Stimulated activated effector memory CD8-positive, alpha-beta T cell treated with anti-CD3 and anti-CD28 coated beads, Interleukin-12 subunit alpha, Interleukin-12 subunit beta, amount 100 ng/mL, for 72 hours (primary cell): ENCODE measurements at regions not wholly inside any gene's neighbourhood (a gene's known extent, or its start where the extent isn't known, plus 50 kb on each side); places are given as distances from the start of the nearest gene placed in this dataset.

Experiments
- ATAC-seq: fragments of 150-1000 bp; cut with Tn5 transposase; 2 replicates; pipeline ENCODE4 v1.10.0; 2021
- DNase-seq, 2 donors: peaks; one replicate each; pipeline ENCODE4 v3.0.0; 2021 to 2022; ENCODE audit warnings: low spot score in 2 of 2
- H3K27ac Mint-ChIP-seq: one replicate; pipeline ENCODE4 v1.8.0; 2022; ENCODE audit warnings: mild to moderate bottlenecking, mixed read lengths
- H3K36me3 Mint-ChIP-seq: one replicate; pipeline ENCODE4 v1.8.0; 2022; ENCODE audit warnings: mild to moderate bottlenecking, mixed read lengths
- H3K4me1 Mint-ChIP-seq: one replicate; pipeline ENCODE4 v1.8.0; 2022; ENCODE audit warnings: mixed read lengths
- H3K4me3 Mint-ChIP-seq: one replicate; pipeline ENCODE4 v1.8.0; 2022; ENCODE audit warnings: mild to moderate bottlenecking, mixed read lengths
- H3K9me3 Mint-ChIP-seq: one replicate; pipeline ENCODE4 v1.8.0; 2022; ENCODE audit warnings: mixed read lengths

GRCh38 chr13:70448820-70449219 is 340.6 kb upstream of the KLHL1 start:
- DNase-seq (no peak), ATAC-seq (no peak)
- H3K4me3 Mint-ChIP-seq: no peak overlapping the region
- H3K9me3 Mint-ChIP-seq: peaks cover 23% of the 10 kb centered on the region
- no peaks in the 10 kb centered on the region for H3K4me1 Mint-ChIP-seq
- H3K27ac Mint-ChIP-seq: no peak overlapping the region
- H3K36me3 Mint-ChIP-seq: no peaks in the 10 kb centered on the region

DNA sequence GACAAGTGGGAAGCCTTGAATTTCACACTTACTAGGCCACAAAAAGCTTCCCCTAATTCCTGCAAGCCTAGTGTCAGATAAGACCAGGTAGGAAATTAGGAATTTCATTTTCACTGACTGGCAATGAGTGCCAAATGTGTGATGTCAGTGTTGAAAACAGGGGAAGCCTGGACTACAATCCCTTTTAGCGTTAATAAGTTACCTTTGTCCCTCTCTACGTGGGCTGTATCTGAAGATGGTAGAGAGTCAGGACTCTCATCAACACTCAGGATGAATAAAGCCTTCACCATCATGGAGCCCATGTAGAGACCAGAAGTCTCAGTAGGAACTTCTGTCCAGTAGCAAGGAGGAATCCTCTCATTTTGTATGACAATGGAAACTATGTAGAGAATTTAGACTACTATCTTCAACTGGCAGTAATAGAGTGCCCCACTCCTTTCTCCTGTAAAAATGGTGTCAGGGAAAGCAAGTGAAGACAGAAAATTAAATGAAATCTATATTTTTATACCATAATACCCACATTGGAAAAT is 324.1 kb upstream of the KLHL1 start:
- Mint-ChIP-seq H3K9me3 (peaks cover 13% of the 10 kb centered on the region), H3K4me3 (no peak overlapping the region), H3K27ac (no peak overlapping the region), H3K4me1 (no peaks in the 10 kb centered on the region), H3K36me3 (no peaks in the 10 kb centered on the region)
- DNase-seq (no peak), ATAC-seq (no peak)

GRCh38 chr13:70430256-70430655 is 322.0 kb upstream of the KLHL1 start:
- H3K27ac Mint-ChIP-seq: no peak overlapping the region
- H3K36me3 Mint-ChIP-seq: no peaks in the 10 kb centered on the region
- peaks cover 9% of the 10 kb centered on the region for H3K9me3 Mint-ChIP-seq
- no peak for DNase-seq
- no peaks in the 10 kb centered on the region for H3K4me1 Mint-ChIP-seq
- no peak overlapping the region for H3K4me3 Mint-ChIP-seq
- ATAC-seq: no peak

DNA sequence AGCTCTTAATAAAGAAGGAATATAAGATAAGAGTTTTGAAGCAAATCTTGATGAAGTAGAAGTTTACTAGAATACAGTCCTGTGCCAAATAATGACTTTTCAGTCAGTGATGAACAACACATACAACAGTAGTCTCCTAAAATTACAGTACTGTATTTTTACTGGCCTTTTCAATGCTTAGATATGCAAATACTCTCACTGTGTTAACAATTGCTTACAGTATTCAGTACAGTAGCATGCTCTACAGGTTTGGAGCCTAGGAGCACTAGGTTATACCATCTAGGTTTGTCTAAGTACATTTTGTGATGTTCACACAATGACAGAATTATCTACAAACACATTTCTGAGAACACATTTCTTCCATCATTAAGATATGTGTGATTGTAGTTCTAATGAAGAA is 316.7 kb upstream of the KLHL1 start:
- no peak overlapping the region for H3K4me3 Mint-ChIP-seq
- no peak overlapping the region for H3K27ac Mint-ChIP-seq
- H3K36me3 Mint-ChIP-seq: no peaks in the 10 kb centered on the region
- H3K4me1 Mint-ChIP-seq: no peaks in the 10 kb centered on the region
- ATAC-seq (no peak), DNase-seq (no peak)
- peaks cover 7% of the 10 kb centered on the region for H3K9me3 Mint-ChIP-seq

- no peaks in the 10 kb centered on the region for H3K36me3 Mint-ChIP-seq
- DNase-seq: no peak
- ATAC-seq: no peak
- no peak overlapping the region for H3K27ac Mint-ChIP-seq
- peaks cover 8% of the 10 kb centered on the region for H3K9me3 Mint-ChIP-seq
- H3K4me3 Mint-ChIP-seq: no peak overlapping the region
- H3K4me1 Mint-ChIP-seq: no peaks in the 10 kb centered on the region
These were observed 316.2 kb upstream of the KLHL1 start for GRCh38 chr13:70424428-70424827.

DNA sequence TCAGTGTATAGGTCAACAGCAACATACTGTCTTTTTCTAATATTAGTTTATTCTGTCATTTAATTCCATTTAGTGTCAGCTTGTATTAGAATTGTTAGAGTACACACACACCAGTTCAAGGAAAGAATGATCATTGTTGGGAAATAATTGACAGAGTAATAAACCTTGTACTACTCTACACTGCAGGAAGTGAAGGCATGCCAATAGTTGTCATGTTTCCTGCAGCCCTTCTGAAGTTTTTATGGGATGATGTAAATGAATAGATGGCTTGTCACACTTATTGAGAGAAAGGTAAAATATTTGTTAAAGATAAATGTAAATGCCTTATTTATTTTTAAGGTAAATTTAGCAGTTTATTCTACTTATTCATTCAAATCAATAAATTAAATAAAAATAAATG is 306.9 kb upstream of the KLHL1 start:
- Mint-ChIP-seq H3K4me1 (no peaks in the 10 kb centered on the region), H3K27ac (no peak overlapping the region), H3K36me3 (no peaks in the 10 kb centered on the region), H3K4me3 (no peak overlapping the region), H3K9me3 (peaks cover 21% of the 10 kb centered on the region)
- DNase-seq (no peak), ATAC-seq (no peak)

- Mint-ChIP-seq H3K27ac (no peak overlapping the region), H3K36me3 (no peaks in the 10 kb centered on the region), H3K4me1 (no peaks in the 10 kb centered on the region), H3K9me3 (peaks cover 17% of the 10 kb centered on the region), H3K4me3 (no peak overlapping the region)
- DNase-seq (no peak), ATAC-seq (no peak)
These were observed 300.6 kb upstream of the KLHL1 start for GRCh38 chr13:70408865-70409264.

DNA sequence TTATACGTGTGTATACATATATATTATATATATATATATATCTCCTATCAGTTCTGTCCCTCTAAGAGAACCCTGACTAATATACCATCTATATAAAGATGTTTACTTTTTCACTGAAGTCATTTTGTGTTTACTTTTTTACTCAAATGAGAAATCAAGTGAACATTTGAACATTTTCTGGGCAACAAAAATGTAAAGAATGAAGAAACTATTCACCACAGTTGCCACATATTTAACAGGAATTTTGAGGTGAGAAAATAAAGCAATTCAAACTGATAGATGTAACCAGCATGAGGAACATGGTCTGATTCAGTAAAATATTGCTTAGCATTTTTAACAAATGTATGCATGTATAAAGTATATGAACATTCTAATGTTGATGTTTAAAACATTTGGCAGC is 299.2 kb upstream of the KLHL1 start:
- no peaks in the 10 kb centered on the region for H3K4me1 Mint-ChIP-seq
- ATAC-seq (no peak), DNase-seq (no peak)
- H3K4me3 Mint-ChIP-seq: no peak overlapping the region
- no peaks in the 10 kb centered on the region for H3K36me3 Mint-ChIP-seq
- no peak overlapping the region for H3K27ac Mint-ChIP-seq
- H3K9me3 Mint-ChIP-seq: peaks cover 13% of the 10 kb centered on the region

DNA sequence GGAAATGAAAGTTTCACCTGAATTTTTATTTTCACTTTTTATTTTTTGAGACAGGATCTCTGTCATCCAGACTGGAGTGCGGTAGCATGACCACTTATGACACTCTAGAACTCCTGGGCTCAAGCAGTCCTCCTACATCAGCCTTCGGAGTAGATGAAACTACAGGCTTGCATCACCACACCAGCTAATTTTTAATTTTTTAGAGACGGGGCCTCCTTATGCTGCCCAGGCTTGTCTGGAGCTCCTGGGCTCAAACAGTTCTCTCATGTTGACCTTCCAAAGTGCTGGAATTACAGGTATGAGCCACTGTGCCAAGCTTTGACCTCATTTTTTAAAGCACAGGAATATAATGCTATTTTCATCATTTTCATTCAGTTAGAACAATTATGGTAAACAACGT is 297.0 kb upstream of the KLHL1 start:
- Mint-ChIP-seq H3K4me1 (no peaks in the 10 kb centered on the region), H3K27ac (no peak overlapping the region)

GRCh38 chr13:70394031-70394548 is 285.8 kb upstream of the KLHL1 start:
- Mint-ChIP-seq H3K4me3 (no peak overlapping the region), H3K4me1 (no peaks in the 10 kb centered on the region), H3K9me3 (peaks cover 19% of the 10 kb centered on the region), H3K36me3 (no peaks in the 10 kb centered on the region), H3K27ac (no peak overlapping the region)
- DNase-seq: no peak
- no peak for ATAC-seq

More for the DNA sequence above, 297.0 kb upstream of the KLHL1 start:
- ATAC-seq: no peak
- H3K4me3 Mint-ChIP-seq: no peak overlapping the region
- no peak for DNase-seq
- no peaks in the 10 kb centered on the region for H3K36me3 Mint-ChIP-seq
- peaks cover 9% of the 10 kb centered on the region for H3K9me3 Mint-ChIP-seq

DNA sequence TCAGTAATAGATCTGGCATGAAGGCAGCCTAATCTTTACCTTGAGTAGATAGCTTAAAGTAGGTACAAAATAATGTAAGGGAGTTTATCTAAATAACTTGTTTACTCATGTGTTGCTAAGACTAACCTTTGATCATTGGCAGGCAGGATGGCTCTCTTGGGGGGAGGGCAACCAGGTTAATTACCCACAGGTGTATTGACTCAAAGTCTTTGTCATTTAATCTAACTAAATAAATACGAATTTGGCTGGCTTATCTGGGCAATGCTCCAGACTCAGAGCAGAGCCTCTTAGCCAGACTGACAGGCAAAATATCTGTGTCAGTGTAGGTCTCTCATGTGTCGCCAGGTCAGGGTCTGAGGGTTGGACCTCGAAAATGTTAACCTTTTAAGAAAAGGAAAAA is 283.4 kb upstream of the KLHL1 start:
- DNase-seq (no peak), ATAC-seq (no peak)
- Mint-ChIP-seq H3K9me3 (peaks cover 11% of the 10 kb centered on the region), H3K36me3 (no peaks in the 10 kb centered on the region), H3K4me3 (no peak overlapping the region), H3K4me1 (no peaks in the 10 kb centered on the region), H3K27ac (no peak overlapping the region)

DNA sequence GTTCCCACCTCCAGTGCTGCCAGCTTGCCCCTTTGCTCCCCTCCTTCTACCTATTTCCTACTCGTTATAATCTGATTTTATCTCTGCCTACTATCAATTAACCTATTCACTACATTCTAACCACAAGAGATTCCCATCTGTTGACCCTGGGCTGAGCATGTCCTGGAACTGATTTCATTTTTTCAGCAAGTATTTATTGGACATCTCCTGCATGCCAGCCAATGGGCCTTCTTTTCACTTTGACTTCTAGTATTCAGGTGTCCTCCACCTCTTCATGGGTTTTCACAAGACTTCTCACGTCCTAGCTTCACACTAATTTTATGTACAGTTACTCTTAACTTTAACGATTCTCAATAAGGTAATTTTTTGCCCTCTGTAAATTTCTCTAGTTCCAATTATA is 282.7 kb upstream of the KLHL1 start:
- no peaks in the 10 kb centered on the region for H3K4me1 Mint-ChIP-seq
- H3K27ac Mint-ChIP-seq: no peak overlapping the region
- no peak for ATAC-seq
- H3K4me3 Mint-ChIP-seq: no peak overlapping the region
- peaks cover 11% of the 10 kb centered on the region for H3K9me3 Mint-ChIP-seq
- H3K36me3 Mint-ChIP-seq: no peaks in the 10 kb centered on the region
- DNase-seq: no peak

GRCh38 chr13:70390064-70390463 is 281.8 kb upstream of the KLHL1 start:
- H3K4me1 Mint-ChIP-seq: no peaks in the 10 kb centered on the region
- ATAC-seq (no peak), DNase-seq (no peak)
- no peaks in the 10 kb centered on the region for H3K36me3 Mint-ChIP-seq
- H3K9me3 Mint-ChIP-seq: peaks cover 11% of the 10 kb centered on the region
- no peak overlapping the region for H3K27ac Mint-ChIP-seq
- no peak overlapping the region for H3K4me3 Mint-ChIP-seq

- Mint-ChIP-seq H3K4me1 (no peaks in the 10 kb centered on the region), H3K36me3 (no peaks in the 10 kb centered on the region), H3K27ac (no peak overlapping the region), H3K4me3 (no peak overlapping the region), H3K9me3 (peaks cover 11% of the 10 kb centered on the region)
- ATAC-seq (no peak), DNase-seq (no peak)
These were observed 280.7 kb upstream of the KLHL1 start for GRCh38 chr13:70388935-70389334.

DNA sequence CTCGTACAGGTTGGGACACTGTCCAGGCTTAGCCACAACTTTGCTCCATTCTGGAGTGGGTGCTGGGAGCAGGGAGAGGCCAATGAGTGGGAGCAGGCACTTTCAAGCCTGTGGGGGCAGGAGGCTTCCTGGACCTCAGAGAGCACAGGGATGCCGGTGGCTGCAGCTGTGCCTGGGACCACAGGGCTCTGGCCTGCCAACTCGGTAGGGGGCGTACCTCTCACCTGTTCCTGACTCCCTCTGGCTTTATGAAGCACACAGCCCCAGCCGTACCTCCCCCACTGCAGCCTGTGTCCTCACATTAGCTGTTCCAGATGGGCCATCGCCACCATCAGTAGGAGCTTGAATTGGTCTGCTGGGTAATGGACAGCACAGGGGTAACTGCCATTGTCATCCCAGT is 278.7 kb upstream of the KLHL1 start:
- H3K4me3 Mint-ChIP-seq: no peak overlapping the region
- DNase-seq: no peak
- ATAC-seq: no peak
- no peaks in the 10 kb centered on the region for H3K36me3 Mint-ChIP-seq
- H3K9me3 Mint-ChIP-seq: peaks cover 7% of the 10 kb centered on the region
- H3K27ac Mint-ChIP-seq: no peak overlapping the region
- H3K4me1 Mint-ChIP-seq: no peaks in the 10 kb centered on the region

DNA sequence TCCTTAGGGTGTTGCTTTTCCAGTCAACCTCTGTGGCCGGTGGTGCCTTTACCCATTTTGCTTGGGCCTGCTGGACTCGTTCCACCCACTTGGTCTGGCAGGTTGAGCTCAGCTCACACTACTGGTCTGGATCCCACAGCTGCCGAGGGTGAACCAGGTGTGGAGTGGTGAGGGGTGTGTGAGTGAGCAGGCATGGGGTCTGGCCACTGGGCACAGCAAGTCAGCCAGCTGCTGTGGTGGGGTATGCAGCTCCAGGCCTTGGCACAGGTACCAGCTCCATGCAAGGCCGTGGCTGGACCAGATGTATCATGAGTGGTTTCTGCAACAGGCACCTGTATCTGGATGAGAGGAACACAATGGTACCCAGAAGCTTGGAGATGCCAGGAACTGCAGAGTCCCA is 277.6 kb upstream of the KLHL1 start:
- DNase-seq (no peak), ATAC-seq (no peak)
- Mint-ChIP-seq H3K36me3 (no peaks in the 10 kb centered on the region), H3K9me3 (no peaks in the 10 kb centered on the region), H3K4me1 (no peaks in the 10 kb centered on the region), H3K4me3 (no peak overlapping the region), H3K27ac (no peak overlapping the region)

DNA sequence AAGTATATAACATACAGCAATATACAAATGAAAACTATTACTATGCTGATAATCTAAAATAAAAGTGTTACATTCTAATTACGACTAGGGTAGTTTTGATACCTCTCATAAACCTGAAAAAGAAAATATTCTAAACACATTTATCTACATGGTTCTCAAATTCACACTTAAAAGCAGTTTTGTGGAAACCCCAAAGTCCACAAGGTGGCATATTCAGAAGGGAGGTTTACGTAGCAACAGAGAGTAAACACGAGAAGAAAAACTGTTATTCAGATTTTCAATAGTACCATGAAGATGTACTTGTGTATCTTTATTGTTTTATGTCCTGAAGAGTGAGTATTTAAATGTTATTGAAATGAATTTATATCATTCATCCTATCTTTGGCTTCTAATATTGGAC is 275.9 kb upstream of the KLHL1 start:
- ATAC-seq: no peak

More for the DNA sequence above, 275.9 kb upstream of the KLHL1 start:
- peaks cover 4% of the 10 kb centered on the region for H3K9me3 Mint-ChIP-seq
- no peaks in the 10 kb centered on the region for H3K4me1 Mint-ChIP-seq
- H3K36me3 Mint-ChIP-seq: no peaks in the 10 kb centered on the region
- no peak overlapping the region for H3K4me3 Mint-ChIP-seq
- no peak for DNase-seq
- no peak overlapping the region for H3K27ac Mint-ChIP-seq
